ENCODE measurements at regions not wholly inside any gene's neighbourhood (a gene's known extent, or its start where the extent isn't known, plus 50 kb on each side); places are given as distances from the start of the nearest gene placed in this dataset.
"Not testable (repeated sequence)": the region's sequence is repeated elsewhere in the genome, so short reads cannot be mapped to it uniquely, and the experiment has no call there.

DNA sequence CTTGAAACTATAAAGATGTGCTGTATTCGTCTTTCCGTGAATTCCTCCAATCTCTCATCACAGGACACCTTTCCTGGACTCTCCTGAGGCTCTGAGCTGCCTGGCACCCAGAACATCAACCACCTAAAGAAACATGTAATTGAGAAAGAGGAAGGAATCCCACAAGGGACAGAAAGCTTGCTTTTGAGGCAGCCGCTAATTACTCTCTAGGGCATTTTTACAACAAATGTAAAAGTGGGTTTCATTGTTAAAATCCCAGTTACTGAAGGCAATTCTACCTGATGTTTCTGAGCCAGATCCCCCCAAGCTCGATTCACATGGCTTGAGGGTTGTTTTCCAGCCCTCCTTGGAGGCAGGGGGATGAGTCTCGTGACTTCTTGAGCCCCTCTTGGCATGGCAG, 238.5 kb upstream of the LHX5 start:
- Mint-ChIP-seq H3K4me3 (ENCODE audit: unreplicated experiment) (no peak overlapping the region), H3K4me1 (ENCODE audit: unreplicated experiment) (no peaks in the 10 kb centered on the region), H3K27me3 (ENCODE audit: unreplicated experiment) (peaks cover 2% of the 10 kb centered on the region), H3K36me3 (ENCODE audit: low read depth, unreplicated experiment) (no peaks in the 10 kb centered on the region), H3K27ac (ENCODE audit: unreplicated experiment) (no peak overlapping the region), H3K9me3 (ENCODE audit: unreplicated experiment) (no peaks in the 10 kb centered on the region)
- DNase-seq (ENCODE audit: low spot score): no peak
- TF ChIP-seq, protein P1, sequence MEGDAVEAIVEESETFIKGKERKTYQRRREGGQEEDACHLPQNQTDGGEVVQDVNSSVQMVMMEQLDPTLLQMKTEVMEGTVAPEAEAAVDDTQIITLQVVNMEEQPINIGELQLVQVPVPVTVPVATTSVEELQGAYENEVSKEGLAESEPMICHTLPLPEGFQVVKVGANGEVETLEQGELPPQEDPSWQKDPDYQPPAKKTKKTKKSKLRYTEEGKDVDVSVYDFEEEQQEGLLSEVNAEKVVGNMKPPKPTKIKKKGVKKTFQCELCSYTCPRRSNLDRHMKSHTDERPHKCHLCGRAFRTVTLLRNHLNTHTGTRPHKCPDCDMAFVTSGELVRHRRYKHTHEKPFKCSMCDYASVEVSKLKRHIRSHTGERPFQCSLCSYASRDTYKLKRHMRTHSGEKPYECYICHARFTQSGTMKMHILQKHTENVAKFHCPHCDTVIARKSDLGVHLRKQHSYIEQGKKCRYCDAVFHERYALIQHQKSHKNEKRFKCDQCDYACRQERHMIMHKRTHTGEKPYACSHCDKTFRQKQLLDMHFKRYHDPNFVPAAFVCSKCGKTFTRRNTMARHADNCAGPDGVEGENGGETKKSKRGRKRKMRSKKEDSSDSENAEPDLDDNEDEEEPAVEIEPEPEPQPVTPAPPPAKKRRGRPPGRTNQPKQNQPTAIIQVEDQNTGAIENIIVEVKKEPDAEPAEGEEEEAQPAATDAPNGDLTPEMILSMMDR (IDR thresholded peaks at IDR 0.05; ENCODE audit: unreplicated experiment): no peak

DNA sequence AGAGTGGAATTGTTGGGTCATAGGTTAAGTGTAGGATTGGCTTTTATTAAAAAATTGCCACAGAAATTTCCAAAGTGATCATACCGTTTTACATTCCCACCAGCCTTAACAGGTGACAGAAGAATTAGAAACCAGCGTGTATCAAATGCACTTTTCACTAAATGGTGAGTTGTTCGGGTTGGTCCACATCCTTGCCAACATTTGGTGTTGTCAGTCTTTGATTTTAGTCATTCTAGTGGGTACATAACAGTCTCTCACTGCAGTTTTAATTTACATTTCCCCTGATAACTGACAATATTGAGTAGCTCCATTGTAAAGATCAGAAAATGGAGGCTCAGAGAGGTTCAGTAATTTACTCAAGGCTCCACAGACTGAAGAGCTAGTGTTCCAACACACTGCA, 237.8 kb upstream of the LHX5 start:
- Mint-ChIP-seq H3K36me3 (ENCODE audit: low read depth, unreplicated experiment) (no peaks in the 10 kb centered on the region), H3K27me3 (ENCODE audit: unreplicated experiment) (peaks cover 2% of the 10 kb centered on the region), H3K9me3 (ENCODE audit: unreplicated experiment) (no peaks in the 10 kb centered on the region), H3K27ac (ENCODE audit: unreplicated experiment) (no peak overlapping the region), H3K4me3 (ENCODE audit: unreplicated experiment) (no peak overlapping the region), H3K4me1 (ENCODE audit: unreplicated experiment) (no peaks in the 10 kb centered on the region)
- DNase-seq (ENCODE audit: low spot score): no peak
- TF ChIP-seq, protein P1 (IDR thresholded peaks at IDR 0.05; ENCODE audit: unreplicated experiment): no peak

DNA sequence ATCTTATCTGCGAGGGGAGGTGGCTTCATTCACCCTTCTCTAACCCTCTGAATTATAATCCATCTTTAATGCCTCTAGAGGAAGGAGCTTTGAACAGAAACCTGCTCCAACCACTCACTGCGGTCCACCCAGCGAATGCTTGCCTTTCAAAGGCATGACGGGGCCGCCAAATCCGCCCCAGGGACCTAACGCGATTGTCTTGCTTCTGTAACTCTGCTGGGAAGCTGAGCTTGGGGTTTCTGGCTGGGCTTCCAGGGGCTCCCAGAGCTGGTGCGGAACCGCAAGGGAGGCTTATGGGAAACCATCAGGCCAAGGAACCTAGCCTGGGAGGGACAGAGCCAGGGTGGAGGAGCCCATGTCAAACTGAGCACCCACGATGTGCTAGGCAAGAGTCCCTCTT, 231.2 kb upstream of the LHX5 start:
- Mint-ChIP-seq H3K4me1 (ENCODE audit: unreplicated experiment) (peaks cover 3% of the 10 kb centered on the region), H3K27me3 (ENCODE audit: unreplicated experiment) (peaks cover 1% of the 10 kb centered on the region), H3K9me3 (ENCODE audit: unreplicated experiment) (no peaks in the 10 kb centered on the region), H3K4me3 (ENCODE audit: unreplicated experiment) (no peak overlapping the region), H3K27ac (ENCODE audit: unreplicated experiment) (no peak overlapping the region), H3K36me3 (ENCODE audit: low read depth, unreplicated experiment) (no peaks in the 10 kb centered on the region)
- DNase-seq (ENCODE audit: low spot score): no peak
- TF ChIP-seq, protein P1 (IDR thresholded peaks at IDR 0.05; ENCODE audit: unreplicated experiment): no peak

DNA sequence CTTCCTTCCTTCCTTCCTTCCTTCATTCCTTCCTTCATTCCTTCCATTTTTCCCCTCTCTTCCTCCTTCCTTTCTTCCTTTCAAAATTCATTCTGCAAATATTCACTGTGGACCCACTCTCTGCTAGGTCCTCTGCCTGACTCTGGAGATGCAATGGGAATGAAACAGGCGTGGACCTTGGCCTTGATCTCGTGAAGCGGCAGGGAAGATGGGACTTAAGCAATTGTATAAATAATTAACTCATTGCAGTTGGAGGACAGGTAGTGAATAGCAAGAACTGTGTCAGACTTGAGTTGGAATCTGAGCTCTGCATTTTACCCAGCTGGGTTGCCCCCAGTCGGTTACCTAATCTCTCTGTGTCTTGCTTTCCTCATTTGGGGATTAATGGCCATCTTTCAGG, 230.6 kb upstream of the LHX5 start:
- Mint-ChIP-seq H3K36me3 (ENCODE audit: low read depth, unreplicated experiment) (no peaks in the 10 kb centered on the region), H3K27me3 (ENCODE audit: unreplicated experiment) (peaks cover 3% of the 10 kb centered on the region), H3K9me3 (ENCODE audit: unreplicated experiment) (no peaks in the 10 kb centered on the region), H3K27ac (ENCODE audit: unreplicated experiment) (no peak overlapping the region), H3K4me1 (ENCODE audit: unreplicated experiment) (peaks cover 3% of the 10 kb centered on the region), H3K4me3 (ENCODE audit: unreplicated experiment) (no peak overlapping the region)
- TF ChIP-seq, protein P1 (IDR thresholded peaks at IDR 0.05; ENCODE audit: unreplicated experiment): no peak
- no peak for DNase-seq (ENCODE audit: low spot score)

- H3K4me1 Mint-ChIP-seq (ENCODE audit: unreplicated experiment): peaks cover 3% of the 10 kb centered on the region
- no peaks in the 10 kb centered on the region for H3K9me3 Mint-ChIP-seq (ENCODE audit: unreplicated experiment)
- H3K27me3 Mint-ChIP-seq (ENCODE audit: unreplicated experiment): peaks cover 3% of the 10 kb centered on the region
- DNase-seq (ENCODE audit: low spot score): no peak
- H3K27ac Mint-ChIP-seq (ENCODE audit: unreplicated experiment): no peak overlapping the region
- TF ChIP-seq, protein P1 (IDR thresholded peaks at IDR 0.05; ENCODE audit: unreplicated experiment): no peak
- H3K4me3 Mint-ChIP-seq (ENCODE audit: unreplicated experiment): no peak overlapping the region
- H3K36me3 Mint-ChIP-seq (ENCODE audit: low read depth, unreplicated experiment): no peaks in the 10 kb centered on the region
Measured at GRCh38 chr12:113700943-113701342, 229.3 kb upstream of the LHX5 start.

DNA sequence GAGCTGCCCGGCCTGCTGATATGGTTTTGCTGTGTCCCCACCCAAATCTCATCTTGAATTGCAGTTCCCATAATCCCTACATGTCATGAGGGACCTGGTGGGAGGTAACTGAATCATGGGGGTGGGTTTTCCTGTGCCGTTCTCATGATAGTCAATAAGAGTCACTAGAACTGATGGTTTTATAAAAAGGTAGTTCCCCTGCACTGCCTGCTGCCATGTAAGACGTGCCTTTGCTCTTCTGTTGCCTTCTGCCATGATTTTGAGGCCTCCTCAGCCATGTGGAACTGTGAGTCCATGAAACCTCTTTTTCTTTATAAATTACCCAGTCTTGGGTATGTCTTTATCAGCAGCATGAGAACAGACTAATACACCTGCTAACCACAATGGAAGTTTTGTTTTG, 228.3 kb upstream of the LHX5 start:
- H3K9me3 Mint-ChIP-seq (ENCODE audit: unreplicated experiment); H3K27me3 Mint-ChIP-seq (ENCODE audit: unreplicated experiment); H3K4me3 Mint-ChIP-seq (ENCODE audit: unreplicated experiment); H3K27ac Mint-ChIP-seq (ENCODE audit: unreplicated experiment); H3K36me3 Mint-ChIP-seq (ENCODE audit: low read depth, unreplicated experiment); H3K4me1 Mint-ChIP-seq (ENCODE audit: unreplicated experiment); DNase-seq (ENCODE audit: low spot score): not testable (repeated sequence)
